Posterior cingulate gyrus (tissue), 11 donors: ENCODE measurements at regions not wholly inside any gene's neighbourhood (a gene's known extent, or its start where the extent isn't known, plus 50 kb on each side); places are given as distances from the start of the nearest gene placed in this dataset.

Source experiments
- DNase-seq, 10 donors: peaks; one replicate each; pipeline versions ENCODE4 v3.0.0 to v3.0.0-alpha.2; 2020 to 2021; ENCODE audit warnings: mixed read lengths in 3 of 10
- intact Hi-C: fragments of 100-400 bp; cut with DNase I; formaldehyde crosslinking; loops from one replicate; pipeline ENCODE4 v1.15.1; 2023

- no peak for DNase-seq
- intact Hi-C loops = no loop called here
Measured at GRCh38 chr3:176969066-176969465, 228.2 kb downstream of the TBL1XR1 start.

- no peak for DNase-seq
- intact Hi-C loops = no loop called here
Measured at GRCh38 chr3:176968631-176969030, 228.7 kb downstream of the TBL1XR1 start.

GRCh38 chr3:176967522-176967921 is 229.8 kb downstream of the TBL1XR1 start:
- intact Hi-C loops = no loop called here
- no peak for DNase-seq

- no peak for DNase-seq
- intact Hi-C loops = no loop called here
Measured at GRCh38 chr3:176964661-176965060, 232.6 kb downstream of the TBL1XR1 start.

GRCh38 chr3:176961916-176962315 is 235.4 kb downstream of the TBL1XR1 start:
- intact Hi-C loops = no loop called here
- DNase-seq = no peak

GRCh38 chr3:176959867-176960266 is 237.4 kb downstream of the TBL1XR1 start:
- intact Hi-C loops = no loop called here

GRCh38 chr3:176958560-176958959 is 238.7 kb downstream of the TBL1XR1 start:
- intact Hi-C loops = no loop called here

More at GRCh38 chr3:176959867-176960266, 237.4 kb downstream of the TBL1XR1 start:
- DNase-seq = no peak

GRCh38 chr3:176954517-176954916 is 242.8 kb downstream of the TBL1XR1 start:
- no peak for DNase-seq
- intact Hi-C loops = no loop called here

More at GRCh38 chr3:176958560-176958959, 238.7 kb downstream of the TBL1XR1 start:
- DNase-seq = no peak

- intact Hi-C loops = no loop called here
- DNase-seq = no peak
Measured at GRCh38 chr3:176953106-176954060, 243.9 kb downstream of the TBL1XR1 start.

- DNase-seq = no peak
- intact Hi-C loops = no loop called here
Measured at GRCh38 chr3:176951586-176952292, 245.5 kb downstream of the TBL1XR1 start.

GRCh38 chr3:176951144-176951543 is 246.1 kb downstream of the TBL1XR1 start:
- DNase-seq = no peak
- intact Hi-C loops = no loop called here

GRCh38 chr3:176950743-176951142 is 246.5 kb downstream of the TBL1XR1 start:
- intact Hi-C loops = no loop called here

GRCh38 chr3:176948151-176948550 is 249.1 kb downstream of the TBL1XR1 start:
- intact Hi-C loops = no loop called here
- no peak for DNase-seq

More at GRCh38 chr3:176950743-176951142, 246.5 kb downstream of the TBL1XR1 start:
- no peak for DNase-seq

GRCh38 chr3:176946202-176946601 is 251.1 kb downstream of the TBL1XR1 start:
- no peak for DNase-seq
- intact Hi-C loops = no loop called here

- intact Hi-C loops = no loop called here
- DNase-seq = no peak
Measured at GRCh38 chr3:176942305-176942704, 255.0 kb downstream of the TBL1XR1 start.

- DNase-seq = no peak
- intact Hi-C loops = no loop called here
Measured at GRCh38 chr3:176941689-176942088, 255.6 kb downstream of the TBL1XR1 start.

- intact Hi-C loops = loop anchor here (2.0 kb wide), 1 partner anchor 66 kb away; no protein-coding TSS in a partner anchor
- DNase-seq = peak in 2 of 10 donors; percentile 17 to 20
Measured at GRCh38 chr3:176939022-176939817, 258.1 kb downstream of the TBL1XR1 start.

GRCh38 chr3:176937994-176938393 is 259.3 kb downstream of the TBL1XR1 start:
- DNase-seq = no peak
- intact Hi-C loops = loop anchor here (2.0 kb wide), 1 partner anchor 65 kb away; no protein-coding TSS in a partner anchor

- intact Hi-C loops = no loop called here
- no peak for DNase-seq
Measured at GRCh38 chr3:176937541-176937940, 259.7 kb downstream of the TBL1XR1 start.

GRCh38 chr3:176935194-176935888 is 261.9 kb downstream of the TBL1XR1 start:
- DNase-seq = no peak
- intact Hi-C loops = no loop called here
